Activated T-helper 1 cell treated with anti-CD3 and anti-CD28 coated beads, Interleukin-2, amount 50 U/mL, for 16 hours (primary cell): ENCODE measurements at regions not wholly inside any gene's neighbourhood (a gene's known extent, or its start where the extent isn't known, plus 50 kb on each side); places are given as distances from the start of the nearest gene placed in this dataset.
"Not testable (repeated sequence)": the region's sequence is repeated elsewhere in the genome, so short reads cannot be mapped to it uniquely, and the experiment has no call there.

ENCODE experiments used
- DNase-seq, 2 donors: peaks; one replicate each; pipeline ENCODE4 v3.0.0-alpha.2; 2020; ENCODE audit warnings: low read depth in 1 of 2, low spot score in 1 of 2

DNA sequence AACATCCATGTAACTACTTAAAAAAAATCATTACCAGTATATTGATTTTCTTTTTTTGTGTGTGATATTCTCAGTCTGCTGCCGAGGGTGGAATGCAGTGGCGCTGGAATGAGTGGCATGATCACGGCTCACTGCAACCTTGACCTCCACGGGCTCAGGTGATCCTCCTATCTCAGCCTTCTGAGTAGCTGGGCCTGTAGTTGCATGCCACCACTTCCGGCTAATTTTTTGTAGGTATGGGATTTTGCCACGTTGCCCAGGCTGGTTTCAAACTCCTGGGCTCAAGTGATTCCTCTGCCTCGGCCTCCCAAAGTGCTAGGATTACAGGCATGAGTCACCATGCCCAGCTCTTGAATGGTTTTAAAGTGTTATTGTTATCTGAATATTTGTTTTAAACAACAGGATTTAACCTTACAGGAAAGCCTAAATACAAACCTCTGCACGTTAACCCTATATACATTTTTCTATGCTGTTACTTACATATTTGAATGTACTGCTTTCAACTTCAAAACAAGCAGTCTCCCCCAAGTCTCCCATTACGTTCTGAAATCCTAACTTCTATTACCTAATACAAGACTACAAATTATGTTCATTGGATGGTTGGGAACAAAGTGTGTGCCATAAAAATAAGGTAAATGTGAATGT lies 61.7 kb downstream of the KPNA2 start:
- DNase-seq, result no peak

DNA sequence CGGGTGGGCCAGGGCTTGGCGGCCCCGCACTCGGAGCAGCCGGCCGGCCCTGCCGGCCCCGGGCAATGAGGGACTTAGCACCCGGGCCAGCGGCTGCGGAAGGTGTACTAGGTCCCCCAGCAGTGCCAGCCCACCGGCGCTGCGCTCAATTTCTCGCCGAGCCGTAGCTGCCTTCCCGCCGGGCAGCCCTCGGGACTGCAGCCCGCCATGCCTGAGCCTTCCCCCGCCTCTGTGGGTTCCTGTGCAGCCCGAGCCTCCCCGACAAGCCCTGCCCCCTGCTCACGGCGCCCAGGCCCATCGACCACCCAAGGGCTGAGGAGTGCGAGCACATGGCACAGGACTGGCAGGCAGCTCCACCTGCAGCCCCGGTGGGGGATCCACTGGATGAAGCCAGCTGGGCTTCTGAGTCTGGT lies 63.8 kb downstream of the KPNA2 start:
- not testable (repeated sequence) for DNase-seq

- no peak for DNase-seq
Observed at GRCh38 chr17:68100000-68100641, 64.6 kb downstream of the KPNA2 start.

- peak; percentile 44 to 54 for DNase-seq
Observed at GRCh38 chr17:68101075-68101986, 65.8 kb downstream of the KPNA2 start.

GRCh38 chr17:68101987-68102314 lies 66.4 kb downstream of the KPNA2 start:
- no peak for DNase-seq

GRCh38 chr17:68102318-68102758 lies 66.8 kb downstream of the KPNA2 start:
- no peak for DNase-seq

DNA sequence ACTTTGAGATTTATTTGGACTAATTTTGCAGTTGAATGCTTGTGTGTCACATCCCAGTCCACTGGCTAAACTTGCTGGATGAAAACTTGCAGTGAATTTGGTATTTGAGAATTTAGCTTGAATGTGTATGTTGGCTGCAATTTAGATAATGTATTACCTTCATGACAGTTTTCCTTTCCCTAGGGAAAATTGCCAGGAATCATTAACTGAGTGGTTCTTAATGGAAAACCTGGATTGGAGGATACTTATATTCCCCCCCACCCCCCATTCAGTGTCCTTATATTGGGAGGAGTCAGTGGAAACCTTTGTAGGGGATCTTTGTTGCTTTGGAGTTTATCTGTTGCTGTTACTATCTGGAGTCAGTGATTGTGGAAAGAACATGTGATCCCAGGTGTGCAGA lies 67.6 kb downstream of the KPNA2 start:
- DNase-seq, result no peak

DNA sequence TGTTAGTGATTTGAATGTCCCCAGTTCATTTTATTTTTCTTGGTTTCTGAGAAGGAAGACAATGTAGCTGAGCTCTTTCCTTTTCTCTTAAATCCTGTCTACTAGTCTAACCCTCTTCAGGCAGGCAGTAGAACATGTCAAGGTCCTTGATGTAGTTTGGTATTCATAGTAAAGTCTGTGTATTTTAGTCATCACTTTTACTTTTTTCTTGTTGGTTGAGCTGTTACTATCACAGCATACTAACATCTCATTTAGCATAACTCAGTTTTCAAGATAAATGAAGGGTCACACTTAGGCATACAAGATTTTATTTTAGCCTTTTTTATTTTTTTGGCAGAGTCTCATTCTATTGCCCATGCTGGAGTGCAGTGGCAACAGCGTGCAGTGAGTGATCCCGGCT lies 70.5 kb downstream of the KPNA2 start:
- no peak for DNase-seq

DNA sequence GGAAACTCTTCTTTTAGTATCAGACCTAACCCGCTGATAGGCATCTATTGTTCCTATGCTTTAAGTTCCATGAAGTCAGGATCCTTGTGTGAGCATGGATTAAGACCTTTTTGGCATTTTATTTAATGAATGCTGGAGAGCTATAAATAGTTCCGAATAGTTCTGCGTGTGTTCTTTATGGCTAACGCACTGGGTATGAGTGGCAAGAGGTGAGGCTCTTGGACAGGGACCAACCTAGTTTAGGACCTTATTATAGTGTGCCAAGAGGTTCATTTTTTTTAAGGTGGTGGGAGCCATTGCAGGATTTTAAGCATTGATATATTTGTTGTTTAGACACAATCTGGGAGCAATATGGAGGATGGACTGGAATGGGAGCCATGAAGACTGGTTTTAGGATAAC lies 71.8 kb downstream of the KPNA2 start:
- DNase-seq, result no peak

- DNase-seq, result no peak
Observed at GRCh38 chr17:68108313-68109000, 72.9 kb downstream of the KPNA2 start.

DNA sequence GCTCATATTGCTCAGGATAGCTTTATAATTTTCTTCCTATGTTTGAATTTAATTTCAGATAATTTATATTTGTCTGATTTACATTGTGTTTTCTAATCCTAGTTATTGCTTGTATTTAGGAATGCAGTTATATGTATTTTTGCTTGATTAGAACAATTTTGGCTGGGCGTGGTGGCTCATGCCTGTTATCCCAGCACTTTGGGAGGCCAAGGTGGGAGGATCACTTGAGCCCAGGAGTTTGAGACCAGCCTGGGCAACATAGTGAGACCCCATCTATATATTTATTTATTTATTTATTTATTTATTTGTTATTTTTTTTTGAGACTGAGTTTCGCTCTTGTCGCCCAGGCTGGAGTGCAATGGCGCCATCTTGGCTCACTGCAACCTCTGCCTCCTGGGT lies 73.9 kb downstream of the KPNA2 start:
- not testable (repeated sequence) for DNase-seq

DNA sequence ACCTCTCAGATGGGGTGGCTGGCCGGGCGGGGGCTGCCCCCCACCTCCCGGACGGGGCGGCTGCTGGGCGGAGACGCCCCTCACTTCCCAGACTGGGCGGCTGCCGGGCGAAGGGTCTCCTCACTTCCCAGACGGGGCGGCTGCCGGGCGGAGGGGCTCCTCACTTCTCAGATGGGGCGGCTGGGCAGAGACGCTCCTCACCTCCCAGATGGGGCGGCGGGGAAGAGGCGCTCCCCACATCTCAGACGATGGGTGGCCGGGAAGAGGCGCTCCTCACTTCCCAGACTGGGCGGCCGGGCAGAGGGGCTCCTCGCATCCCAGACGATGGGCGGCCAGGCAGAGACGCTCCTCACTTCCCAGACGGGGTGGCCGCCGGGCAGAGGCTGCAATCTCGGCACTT lies 80.7 kb downstream of the KPNA2 start:
- DNase-seq, result not testable (repeated sequence)

GRCh38 chr17:68122587-68122986 lies 87.1 kb downstream of the KPNA2 start:
- no peak for DNase-seq

DNA sequence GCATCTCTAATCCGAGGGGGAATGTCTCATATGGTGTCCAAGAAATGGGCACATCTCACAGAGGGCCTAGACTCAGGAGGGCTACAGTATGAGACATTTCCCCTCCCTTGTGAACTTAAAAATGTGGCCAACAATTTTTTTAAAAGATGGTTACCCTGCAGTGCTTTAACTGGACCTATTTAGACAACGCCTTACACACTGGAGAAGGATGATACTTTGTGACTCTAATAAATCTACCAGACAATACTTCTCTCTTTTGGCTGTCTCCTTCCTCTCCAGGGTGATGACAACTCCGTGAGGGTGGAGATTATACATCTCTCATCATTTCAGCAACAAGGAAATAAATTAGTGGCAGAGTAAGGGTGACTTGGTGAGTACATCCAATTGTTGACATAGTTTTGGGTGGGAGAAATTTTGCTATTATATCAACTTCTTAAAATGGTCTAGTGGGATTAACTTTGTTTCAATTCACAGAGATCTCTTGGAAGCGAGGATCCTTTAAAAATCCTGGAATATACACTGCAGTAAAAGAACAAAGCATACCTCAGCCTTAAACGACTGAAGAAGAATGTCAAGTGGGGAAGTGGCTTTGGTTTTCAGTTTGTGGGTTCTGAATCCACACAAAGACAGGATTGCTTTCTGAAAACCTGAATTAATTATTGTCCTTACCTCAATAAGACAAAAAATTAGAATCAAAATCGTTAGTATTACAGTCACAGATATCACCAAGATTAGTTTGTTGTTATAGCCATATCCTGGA lies 89.8 kb downstream of the KPNA2 start:
- DNase-seq, result no peak

- no peak for DNase-seq
Observed at GRCh38 chr17:68127914-68128313, 92.4 kb downstream of the KPNA2 start.

DNA sequence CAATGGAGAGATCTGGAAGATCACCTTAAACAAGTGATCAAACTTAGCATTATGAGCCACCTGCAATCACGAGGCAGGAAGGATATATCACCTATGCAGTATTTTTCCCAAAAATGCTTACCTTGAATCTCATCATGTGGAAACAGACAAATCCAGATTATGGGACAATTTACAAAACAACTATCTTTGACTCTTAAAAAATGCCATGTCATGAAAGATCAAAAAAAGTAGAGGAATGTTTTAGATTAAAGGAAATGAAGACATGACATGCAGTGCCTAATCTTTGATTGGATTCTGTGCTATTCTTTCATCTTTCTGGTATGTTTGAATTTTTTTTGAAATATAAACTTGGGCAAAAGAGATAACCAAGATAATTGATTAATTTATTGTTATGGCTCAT lies 95.9 kb downstream of the KPNA2 start:
- no peak for DNase-seq

- DNase-seq, result no peak
Observed at GRCh38 chr17:68133346-68134045, 98.0 kb downstream of the KPNA2 start.

DNA sequence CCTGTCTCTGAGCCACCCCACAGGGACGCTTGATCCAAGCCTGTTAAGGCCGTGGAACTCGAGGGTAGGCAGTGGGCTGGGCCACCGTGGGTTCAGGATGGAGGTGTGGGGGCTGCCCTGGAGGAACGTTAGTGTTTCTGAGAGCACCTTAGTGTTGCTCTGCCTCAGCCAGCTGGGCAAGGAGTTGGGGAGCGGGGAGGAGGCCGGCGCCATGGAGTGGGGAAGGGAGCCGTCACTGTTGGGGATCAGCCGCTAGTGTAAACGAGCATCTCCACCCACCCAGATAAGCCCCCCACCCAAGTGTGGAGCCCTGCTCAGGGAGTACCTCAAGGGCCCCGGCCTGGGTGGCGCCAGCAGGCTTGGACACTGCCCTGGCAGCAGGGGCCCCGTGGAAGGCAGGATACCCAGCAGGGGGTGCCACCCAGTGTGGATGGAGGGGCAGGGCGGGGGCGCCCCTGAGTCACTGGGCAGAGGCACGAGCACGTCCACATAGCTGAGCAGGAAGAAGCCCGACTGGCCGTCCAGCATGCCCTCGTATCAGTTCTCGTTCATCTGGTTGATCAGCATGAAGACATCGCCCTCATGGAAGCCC lies 98.6 kb downstream of the KPNA2 start:
- DNase-seq, result no peak

DNA sequence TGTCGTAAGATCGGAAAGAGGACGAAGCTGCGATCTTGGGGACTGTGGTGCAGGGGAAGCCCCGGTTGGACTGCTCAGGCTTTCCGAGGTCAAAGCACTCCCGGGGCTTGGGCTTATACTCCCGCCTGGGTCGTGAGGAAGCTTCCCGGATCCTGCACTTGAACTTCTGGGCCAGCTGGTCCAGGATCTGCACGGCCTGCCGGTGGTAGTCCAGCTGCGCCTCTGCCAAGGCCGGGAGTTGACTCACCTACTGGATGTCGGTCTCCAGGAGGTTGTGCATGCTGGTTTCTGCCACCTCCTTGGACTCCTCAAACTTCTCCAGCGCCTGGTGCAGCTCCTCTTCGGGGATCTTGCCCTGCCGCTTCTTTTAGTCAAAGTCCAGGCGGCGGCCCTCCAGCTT lies 99.2 kb downstream of the KPNA2 start:
- no peak for DNase-seq
